HG03175 (cell line): ENCODE measurements at regions not wholly inside any gene's neighbourhood (a gene's known extent, or its start where the extent isn't known, plus 50 kb on each side); places are given as distances from the start of the nearest gene placed in this dataset.

Experiments used
- ATAC-seq: cut with Tn5 transposase; IDR thresholded peaks from one replicate; pipeline ENCODE4 v1.9.1; 2021; ENCODE audit warnings: mild to moderate bottlenecking, moderate library complexity; ENCODE audit not compliant: unreplicated experiment

- no peak for ATAC-seq
Measured at GRCh38 chr11:39304586-39304985, 2154.9 kb downstream of the LRRC4C start.

- ATAC-seq: no peak
Measured at GRCh38 chr11:39294648-39295047, 2164.8 kb downstream of the LRRC4C start.

- ATAC-seq: no peak
Measured at GRCh38 chr11:39288011-39288410, 2171.4 kb downstream of the LRRC4C start.

- no peak for ATAC-seq
Measured at GRCh38 chr11:39268176-39268690, 2191.2 kb downstream of the LRRC4C start.

- ATAC-seq: no peak
Measured at GRCh38 chr11:39255648-39256047, 2203.8 kb downstream of the LRRC4C start.

GRCh38 chr11:39249566-39250365 lies 2209.7 kb downstream of the LRRC4C start:
- no peak for ATAC-seq

- ATAC-seq: no peak
Measured at GRCh38 chr11:39247570-39248137, 2211.8 kb downstream of the LRRC4C start.

GRCh38 chr11:39239553-39239952 lies 2219.9 kb downstream of the LRRC4C start:
- no peak for ATAC-seq

- ATAC-seq: no peak
Measured at GRCh38 chr11:39236916-39237315, 2222.5 kb downstream of the LRRC4C start.

- no peak for ATAC-seq
Measured at GRCh38 chr11:39221550-39222138, 2237.8 kb downstream of the LRRC4C start.

GRCh38 chr11:39220501-39221230 lies 2238.8 kb downstream of the LRRC4C start:
- ATAC-seq: no peak

- no peak for ATAC-seq
Measured at GRCh38 chr11:39220069-39220468, 2239.4 kb downstream of the LRRC4C start.

GRCh38 chr11:39209981-39210380 lies 2249.5 kb downstream of the LRRC4C start:
- no peak for ATAC-seq

- no peak for ATAC-seq
Measured at GRCh38 chr11:39205236-39205995, 2254.0 kb downstream of the LRRC4C start.

- no peak for ATAC-seq
Measured at GRCh38 chr11:39192671-39193070, 2266.8 kb downstream of the LRRC4C start.

GRCh38 chr11:39190751-39191150 lies 2268.7 kb downstream of the LRRC4C start:
- ATAC-seq: no peak

- no peak for ATAC-seq
Measured at GRCh38 chr11:39177678-39178077, 2281.8 kb downstream of the LRRC4C start.

- no peak for ATAC-seq
Measured at GRCh38 chr11:39174965-39175364, 2284.5 kb downstream of the LRRC4C start.

- no peak for ATAC-seq
Measured at GRCh38 chr11:39174196-39174595, 2285.3 kb downstream of the LRRC4C start.

- ATAC-seq: no peak
Measured at GRCh38 chr11:39165021-39165420, 2294.4 kb downstream of the LRRC4C start.

GRCh38 chr11:39149214-39149613 lies 2310.2 kb downstream of the LRRC4C start:
- no peak for ATAC-seq
